GM21381 (cell line): ENCODE measurements at regions not wholly inside any gene's neighbourhood (a gene's known extent, or its start where the extent isn't known, plus 50 kb on each side); places are given as distances from the start of the nearest gene placed in this dataset.
"Not testable (repeated sequence)": the region's sequence is repeated elsewhere in the genome, so short reads cannot be mapped to it uniquely, and the experiment has no call there.

Experiments
- ATAC-seq: cut with Tn5 transposase; IDR thresholded peaks from one replicate; pipeline ENCODE4 v1.9.1; 2021; ENCODE audit warnings: mild to moderate bottlenecking, moderate library complexity; ENCODE audit not compliant: unreplicated experiment

GRCh38 chr17:70278844-70279462 is 109.6 kb downstream of the KCNJ2 start:
- no peak for ATAC-seq

- no peak for ATAC-seq
Observed at GRCh38 chr17:70286391-70286790, 117.1 kb downstream of the KCNJ2 start.

GRCh38 chr17:70288540-70289290 is 119.4 kb downstream of the KCNJ2 start:
- no peak for ATAC-seq

GRCh38 chr17:70290770-70291169 is 121.4 kb downstream of the KCNJ2 start:
- no peak for ATAC-seq

GRCh38 chr17:70292366-70292765 is 123.0 kb downstream of the KCNJ2 start:
- ATAC-seq: no peak

GRCh38 chr17:70293564-70294310 is 124.4 kb downstream of the KCNJ2 start:
- not testable (repeated sequence) for ATAC-seq

GRCh38 chr17:70295329-70295728 is 126.0 kb downstream of the KCNJ2 start:
- no peak for ATAC-seq

GRCh38 chr17:70295731-70296130 is 126.4 kb downstream of the KCNJ2 start:
- no peak for ATAC-seq

GRCh38 chr17:70296456-70296855 is 127.1 kb downstream of the KCNJ2 start:
- ATAC-seq: no peak

- no peak for ATAC-seq
Observed at GRCh38 chr17:70297397-70297796, 128.1 kb downstream of the KCNJ2 start.

- no peak for ATAC-seq
Observed at GRCh38 chr17:70298929-70299531, 129.7 kb downstream of the KCNJ2 start.

GRCh38 chr17:70307430-70308225 is 138.3 kb downstream of the KCNJ2 start:
- no peak for ATAC-seq

- ATAC-seq: no peak
Observed at GRCh38 chr17:70308618-70309017, 139.3 kb downstream of the KCNJ2 start.

GRCh38 chr17:70310221-70310672 is 140.9 kb downstream of the KCNJ2 start:
- no peak for ATAC-seq

GRCh38 chr17:70313086-70313852 is 143.9 kb downstream of the KCNJ2 start:
- ATAC-seq: no peak

- ATAC-seq: no peak
Observed at GRCh38 chr17:70314096-70314495, 144.8 kb downstream of the KCNJ2 start.

GRCh38 chr17:70314506-70314905 is 145.2 kb downstream of the KCNJ2 start:
- no peak for ATAC-seq

GRCh38 chr17:70317421-70317820 is 148.1 kb downstream of the KCNJ2 start:
- no peak for ATAC-seq

GRCh38 chr17:70318051-70318450 is 148.7 kb downstream of the KCNJ2 start:
- ATAC-seq: no peak

GRCh38 chr17:70319516-70319915 is 150.2 kb downstream of the KCNJ2 start:
- no peak for ATAC-seq
